GM12878 (cell line): ENCODE measurements at regions not wholly inside any gene's neighbourhood (a gene's known extent, or its start where the extent isn't known, plus 50 kb on each side); places are given as distances from the start of the nearest gene placed in this dataset.

ENCODE experiments used
- ATAC-seq: fragments of 200-7000 bp; cut with Tn5 transposase; 3 replicates; pipeline ENCODE4 v1.9.1; 2020; ENCODE audit warnings: mild to moderate bottlenecking, moderate library complexity
- BruUV-seq: library from RNA; stranded (reverse); fragments of 400-500 nt; replicated peaks from 2 replicates; lab custom pipeline; 2021; lab: Mats Ljungman, UMichigan
- CTCF ChIA-PET: fragments of 300-600 bp; sonication (Branson Sonifier 250); formaldehyde crosslinking; extraction: SDS; loops from one replicate; lab custom pipeline; 2021; ENCODE audit warnings: inconsistent platforms; lab: Yijun Ruan, JAX
- POLR2A ChIA-PET: fragments of 350-600 bp; formaldehyde crosslinking; extraction: SDS; loops from one replicate; lab custom pipeline; 2021; ENCODE audit warnings: inconsistent platforms; lab: Charles Lee
- RAD21 ChIA-PET: fragments of 300-600 bp; sonication (Branson Sonifier 250); formaldehyde crosslinking; loops from one replicate; lab custom pipeline; 2023; ENCODE audit warnings: antibody characterized with exemption; ENCODE audit not compliant: unreplicated experiment; lab: Charles Lee
- SMC1A ChIA-PET: fragments of 300-600 bp; sonication (Branson Sonifier 250); formaldehyde crosslinking; loops from one replicate; lab custom pipeline; 2023; ENCODE audit not compliant: unreplicated experiment, uncharacterized antibody; lab: Charles Lee
- DNase-seq: peaks from one replicate; pipeline ENCODE4 v3.0.0-alpha.2; 2011; ENCODE audit warnings: low read depth, low spot score
- FAIRE-seq: peaks from 3 replicates; lab custom pipeline; 2011; peaks lifted over from hg19 to GRCh38; lab: Jason Lieb, UNC
- H2AFZ ChIP-seq: 2 replicates; pipeline ENCODE4 v1.6.0; 2011; ENCODE audit warnings: low read depth, low read length, control low read depth; ENCODE audit not compliant: control insufficient read depth
- H3K27ac ChIP-seq: 2 replicates; pipeline ENCODE4 v1.5.1; 2011; ENCODE audit warnings: control low read depth; ENCODE audit not compliant: control insufficient read depth, insufficient read depth
- H3K27me3 ChIP-seq, 2 experiments: replicated peaks in 1 of 2; 2 replicates each; pipeline versions ENCODE4 v1.6.0 to v1.6.1; 2011; ENCODE audit warnings: low read length in 1 of 2; ENCODE audit not compliant: control insufficient read depth in 2 of 2, insufficient read depth in 2 of 2
- H3K36me3 ChIP-seq, 2 experiments: 2 replicates each; pipeline ENCODE4 v1.5.1; 2011; ENCODE audit warnings: low read length in 1 of 2; ENCODE audit not compliant: control insufficient read depth in 2 of 2, insufficient read depth in 2 of 2
- H3K4me1 ChIP-seq: 2 replicates; pipeline ENCODE4 v1.6.1; 2011; ENCODE audit warnings: mild to moderate bottlenecking, low read length, moderate library complexity, mixed read lengths; ENCODE audit not compliant: control insufficient read depth, insufficient read depth
- H3K4me2 ChIP-seq: 2 replicates; pipeline ENCODE4 v1.6.0; 2011; ENCODE audit warnings: control low read depth; ENCODE audit not compliant: control insufficient read depth, insufficient read depth
- H3K4me3 ChIP-seq: fragments of 200-600 bp; sonication (generic); 2 replicates; pipeline ENCODE4 v1.5.1; 2016
- H3K79me2 ChIP-seq: 2 replicates; pipeline ENCODE4 v1.6.0; 2011; ENCODE audit warnings: low read length; ENCODE audit not compliant: control insufficient read depth, insufficient read depth
- H3K9ac ChIP-seq: 2 replicates; pipeline ENCODE4 v1.8.0; 2011; ENCODE audit warnings: low read length, control low read depth, mixed read lengths; ENCODE audit not compliant: control insufficient read depth, insufficient read depth
- H3K9me3 ChIP-seq: replicated peaks from 3 replicates; pipeline ENCODE4 v1.5.1; 2011; ENCODE audit warnings: mild to moderate bottlenecking, low read length; ENCODE audit not compliant: control insufficient read depth, insufficient read depth
- H4K20me1 ChIP-seq: 2 replicates; pipeline ENCODE4 v1.6.0; 2011; ENCODE audit not compliant: control insufficient read depth, insufficient read depth
- BACH1 ChIP-seq: fragments of 450-650 bp; IDR thresholded peaks from 2 replicates; pipeline ENCODE4 v1.6.1; 2017; ENCODE audit warnings: mild to moderate bottlenecking, borderline replicate concordance
- CHD4 ChIP-seq: fragments of 200-600 bp; sonication (generic); IDR thresholded peaks from 2 replicates; pipeline ENCODE4 v1.6.1; 2016; ENCODE audit warnings: mild to moderate bottlenecking
- HDAC2 ChIP-seq: fragments of 200-600 bp; sonication (generic); IDR thresholded peaks from 2 replicates; pipeline ENCODE4 v1.6.1; 2017
- IKZF2 ChIP-seq, 2 experiments: fragments of 450-650 bp; IDR thresholded peaks; 2 replicates each; pipeline ENCODE4 v1.6.1; 2017; ENCODE audit warnings: mild to moderate bottlenecking in 2 of 2, moderate library complexity in 2 of 2
- JUND ChIP-seq: IDR thresholded peaks from 2 replicates; pipeline ENCODE4 v1.6.1; 2012; ENCODE audit warnings: low read depth, mild to moderate bottlenecking, low read length, improper control_type of control experiment, moderate library complexity
- MEF2A ChIP-seq: IDR thresholded peaks from 2 replicates; pipeline ENCODE4 v1.6.1; 2011; ENCODE audit warnings: low read depth, mild to moderate bottlenecking, low read length, moderate library complexity; ENCODE audit not compliant: insufficient read depth
- NFYB ChIP-seq: IDR thresholded peaks from 2 replicates; pipeline ENCODE4 v1.6.1; 2011; ENCODE audit warnings: low read depth, mild to moderate bottlenecking, low read length, improper control_type of control experiment, moderate library complexity; ENCODE audit not compliant: insufficient read depth
- POLR2AphosphoS2 ChIP-seq: IDR thresholded peaks from 2 replicates; pipeline ENCODE4 v1.6.1; 2011; ENCODE audit warnings: low read depth, mild to moderate bottlenecking, low read length, improper control_type of control experiment, moderate library complexity
- RCOR1 ChIP-seq: conservative IDR thresholded peaks from 2 replicates; pipeline ENCODE4 v1.6.1; 2012; ENCODE audit warnings: low read depth, low read length, improper control_type of control experiment
- RUNX3 ChIP-seq: IDR thresholded peaks from 2 replicates; pipeline ENCODE4 v1.6.1; 2012; ENCODE audit warnings: low read length, inconsistent platforms
- SMAD5 ChIP-seq: IDR thresholded peaks from 2 replicates; pipeline ENCODE4 v1.6.1; 2016; ENCODE audit warnings: antibody characterized with exemption, low read depth
- TCF7 ChIP-seq: IDR thresholded peaks from 2 replicates; pipeline ENCODE4 v1.6.1; 2014; ENCODE audit warnings: antibody characterized with exemption, borderline replicate concordance
- ZBED1 ChIP-seq: IDR thresholded peaks from 2 replicates; pipeline ENCODE4 v1.6.1; 2016; ENCODE audit warnings: borderline replicate concordance
- WGBS: methylation state at CpG from one replicate; pipeline ENCODE4 v1.1.6; 2016; ENCODE audit warnings: low lambda C conversion rate; ENCODE audit not compliant: insufficient replicate concordance, insufficient coverage; ENCODE audit errors: missing lambda C conversion rate; 5-methylcytosine and 5-hydroxymethylcytosine counted together
- in situ Hi-C: fragments of 300-500 bp; cut with MboI; formaldehyde crosslinking; loops from 9 replicates; pipeline ENCODE4 v1.14.3; 2018; ENCODE audit warnings: mixed read lengths
- intact Hi-C: fragments of 100-400 bp; cut with micrococcal nuclease; formaldehyde crosslinking; loops from one replicate; pipeline ENCODE4 v1.14.2; 2022; ENCODE audit not compliant: unreplicated experiment
- TF ChIP-seq, protein P1 (sequence below): IDR thresholded peaks from 2 replicates; pipeline ENCODE4 v1.6.1; 2012; ENCODE audit warnings: low read length, inconsistent platforms

DNA sequence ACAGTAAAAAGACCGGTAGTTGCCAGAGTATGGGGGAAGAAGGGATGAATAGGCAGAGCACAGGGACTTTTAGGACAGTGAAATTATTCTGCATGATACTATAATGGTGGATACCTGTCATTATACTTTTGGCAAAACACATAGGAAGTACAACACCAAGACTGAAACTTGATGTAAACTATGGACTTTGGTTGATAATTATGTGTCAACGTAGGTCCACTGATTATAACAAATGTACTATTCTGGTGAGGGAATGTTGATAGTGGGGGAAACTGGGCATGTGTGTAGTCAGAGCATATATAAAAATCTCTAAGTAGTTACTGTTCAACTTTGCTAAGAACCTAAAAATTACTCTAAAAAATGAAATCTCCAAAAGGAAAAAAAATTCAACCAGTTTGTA, 629.7 kb downstream of the CCDC85A start:
- DNase-seq: no peak
- no TSS peak for BruUV-seq
- TF ChIP-seq ZBED1: no peak
- Histone ChIP-seq H4K20me1 (no peaks in the 10 kb centered on the region), H3K9ac (no peak overlapping the region), H3K4me1 (no peaks in the 10 kb centered on the region), H3K4me3 (no peak overlapping the region), H3K9me3 (no peaks in the 10 kb centered on the region), H3K27me3 (no peaks in the 10 kb centered on the region), H3K36me3 (no peaks in the 10 kb centered on the region), H3K27ac (no peak overlapping the region), H3K79me2 (no peaks in the 10 kb centered on the region), H3K4me2 (no peak overlapping the region), H2AFZ (no peak overlapping the region)
- no peak for FAIRE-seq
- ChIA-PET POLR2A (no interaction called here), SMC1A (no interaction called here), RAD21 (no interaction called here), CTCF (no interaction called here)
- WGBS: 43% methylated on average over 2 of the region's 2 CpGs
- in situ Hi-C loops: no loop called here
- intact Hi-C loops: no loop called here
- no peak for ATAC-seq

DNA sequence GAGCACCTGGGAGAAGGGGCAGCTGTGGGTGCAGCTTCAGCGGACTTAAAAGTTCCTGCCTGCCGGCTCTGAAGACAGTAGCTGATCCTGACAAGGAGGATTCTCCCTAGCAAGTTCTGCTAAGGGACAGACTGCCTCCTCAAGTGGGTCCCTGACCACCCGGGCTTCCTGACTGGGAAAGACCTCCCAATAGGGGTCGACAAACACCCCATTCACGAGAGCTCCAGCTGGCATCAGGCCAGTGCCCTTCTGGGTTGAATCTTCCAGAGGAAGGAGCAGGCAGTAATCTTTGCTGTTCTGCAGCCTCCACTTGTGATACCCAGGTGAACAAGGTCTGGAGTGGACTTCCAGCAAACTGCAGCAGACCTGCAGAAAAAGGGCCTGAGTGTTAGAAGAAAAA, 632.9 kb downstream of the CCDC85A start:
- no peak overlapping the region for H2AFZ ChIP-seq
- no peaks in the 10 kb centered on the region for H3K27me3 ChIP-seq
- no peak overlapping the region for H3K4me3 ChIP-seq
- in situ Hi-C loops: no loop called here
- no peak for TF ChIP-seq SMAD5
- no peak for TF ChIP-seq CHD4
- no peak for TF ChIP-seq IKZF2 (IDR thresholded peaks at IDR 0.05)
- TF ChIP-seq, protein P1, sequence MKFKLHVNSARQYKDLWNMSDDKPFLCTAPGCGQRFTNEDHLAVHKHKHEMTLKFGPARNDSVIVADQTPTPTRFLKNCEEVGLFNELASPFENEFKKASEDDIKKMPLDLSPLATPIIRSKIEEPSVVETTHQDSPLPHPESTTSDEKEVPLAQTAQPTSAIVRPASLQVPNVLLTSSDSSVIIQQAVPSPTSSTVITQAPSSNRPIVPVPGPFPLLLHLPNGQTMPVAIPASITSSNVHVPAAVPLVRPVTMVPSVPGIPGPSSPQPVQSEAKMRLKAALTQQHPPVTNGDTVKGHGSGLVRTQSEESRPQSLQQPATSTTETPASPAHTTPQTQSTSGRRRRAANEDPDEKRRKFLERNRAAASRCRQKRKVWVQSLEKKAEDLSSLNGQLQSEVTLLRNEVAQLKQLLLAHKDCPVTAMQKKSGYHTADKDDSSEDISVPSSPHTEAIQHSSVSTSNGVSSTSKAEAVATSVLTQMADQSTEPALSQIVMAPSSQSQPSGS: no peak
- TF ChIP-seq RUNX3: no peak
- TF ChIP-seq MEF2A: no peak
- TF ChIP-seq HDAC2: no peak
- no peak for TF ChIP-seq POLR2AphosphoS2
- TF ChIP-seq JUND: no peak
- no peak for TF ChIP-seq TCF7
- no peak for TF ChIP-seq RCOR1
- TF ChIP-seq NFYB: no peak
- TF ChIP-seq BACH1: no peak
- ATAC-seq (no peak), DNase-seq (no peak), FAIRE-seq (no peak)
- H3K27ac ChIP-seq: no peak overlapping the region
- no peak overlapping the region for H3K4me2 ChIP-seq
- POLR2A ChIA-PET: no interaction called here
- no peaks in the 10 kb centered on the region for H3K79me2 ChIP-seq
- 20% methylated on average over 5 of the region's 5 CpGs for WGBS
- CTCF ChIA-PET: no interaction called here
- intact Hi-C loops: no loop called here
- BruUV-seq: no TSS peak
- H3K36me3 ChIP-seq: no peaks in the 10 kb centered on the region
- no peaks in the 10 kb centered on the region for H3K9me3 ChIP-seq
- H4K20me1 ChIP-seq: no peaks in the 10 kb centered on the region
- RAD21 ChIA-PET: no interaction called here
- SMC1A ChIA-PET: no interaction called here
- H3K9ac ChIP-seq: no peak overlapping the region
- no peaks in the 10 kb centered on the region for H3K4me1 ChIP-seq
